Activated T-helper 1 cell treated with Interleukin-2 at 50 U/mL for 16 hours (primary cell): ENCODE measurements at regions not wholly inside any gene's neighbourhood (a gene's known extent, or its start where the extent isn't known, plus 50 kb on each side); places are given as distances from the start of the nearest gene placed in this dataset.

Experiments used
- DNase-seq: peaks from one replicate; pipeline ENCODE4 v3.0.0-alpha.2; 2020; ENCODE audit warnings: low read depth

DNA sequence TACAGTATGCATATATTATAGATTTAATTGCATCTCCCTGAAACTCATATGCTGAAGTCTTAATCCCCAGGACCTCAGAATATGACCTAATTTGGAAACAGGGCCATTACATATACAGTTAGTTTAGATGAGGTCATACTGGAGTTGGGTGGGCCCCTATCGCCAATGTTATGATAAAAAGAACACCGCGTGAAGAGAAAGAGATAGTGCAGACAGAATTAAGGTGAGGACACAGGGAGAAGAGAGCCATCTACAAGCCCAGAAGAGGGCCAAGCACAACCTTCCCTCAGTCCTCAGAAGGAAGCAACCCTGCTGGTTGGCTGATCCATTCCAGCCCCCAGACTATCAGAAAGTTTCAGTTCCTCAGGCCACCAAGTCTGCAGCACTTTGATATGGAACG lies 311.9 kb upstream of the RAB6C start:
- DNase-seq: no peak

DNA sequence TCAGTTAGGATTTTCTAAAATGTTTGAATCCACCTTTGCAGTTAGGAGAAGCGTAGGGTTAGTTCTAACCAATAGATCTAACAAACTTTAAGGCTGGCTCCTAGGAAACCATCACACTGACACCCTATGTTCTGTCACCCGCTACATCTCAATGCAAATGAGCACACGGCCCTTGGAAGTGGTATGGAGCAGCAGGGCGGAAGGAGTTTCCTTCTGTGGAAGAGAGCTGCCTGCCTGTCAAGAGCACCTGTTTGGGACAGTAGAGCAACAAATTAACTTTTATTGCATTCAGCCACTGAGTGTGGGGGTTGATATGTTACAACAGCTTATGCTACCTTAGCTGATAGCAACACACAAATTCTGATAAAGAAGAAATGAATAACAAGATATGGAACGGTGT lies 306.9 kb upstream of the RAB6C start:
- DNase-seq: no peak

DNA sequence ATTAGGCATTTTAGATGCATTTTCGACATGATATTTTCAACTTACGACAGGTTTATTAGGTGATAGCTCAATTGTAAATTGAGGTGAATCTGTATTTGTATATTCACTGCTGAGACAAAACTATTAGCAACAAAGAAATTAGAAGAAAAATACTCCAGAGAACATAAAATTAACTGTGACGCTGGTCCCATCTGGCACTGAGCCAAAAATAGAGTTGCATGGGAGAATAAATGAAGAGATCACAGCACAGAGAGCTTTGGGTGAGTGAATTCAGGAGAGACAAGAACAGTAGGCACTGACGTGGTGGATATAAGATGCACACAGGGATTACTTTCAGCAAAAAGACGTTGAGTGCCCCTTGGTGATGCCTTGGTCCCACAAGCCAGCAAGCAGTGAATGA lies 306.2 kb upstream of the RAB6C start:
- DNase-seq: no peak

- DNase-seq: no peak
Observed at GRCh38 chr2:129673847-129674711, 305.4 kb upstream of the RAB6C start.

- DNase-seq: no peak
Observed at GRCh38 chr2:129678751-129679150, 300.7 kb upstream of the RAB6C start.

- no peak for DNase-seq
Observed at GRCh38 chr2:129681788-129682187, 297.7 kb upstream of the RAB6C start.

GRCh38 chr2:129689653-129690448 lies 289.6 kb upstream of the RAB6C start:
- DNase-seq: no peak

- no peak for DNase-seq
Observed at GRCh38 chr2:129695496-129695895, 284.0 kb upstream of the RAB6C start.

DNA sequence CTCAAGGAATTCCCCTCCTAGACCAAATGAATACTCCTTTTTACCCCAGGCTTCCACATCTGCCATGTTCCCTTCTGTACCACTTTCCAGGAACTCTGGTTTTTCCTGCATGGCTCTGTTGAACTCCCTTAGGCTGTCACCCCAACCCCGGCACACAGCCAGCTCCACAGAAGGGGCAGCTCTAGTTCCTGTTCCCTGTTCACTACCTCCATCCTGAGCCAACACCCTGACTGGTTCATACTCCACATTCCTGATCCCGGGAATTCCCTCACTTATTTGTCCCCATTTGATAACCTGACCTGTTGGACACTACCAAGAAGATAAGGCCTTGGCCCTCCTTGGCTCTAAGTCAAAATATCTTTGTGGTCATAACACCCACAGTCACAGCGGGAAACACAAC lies 280.9 kb upstream of the RAB6C start:
- no peak for DNase-seq

GRCh38 chr2:129699781-129700573 lies 279.5 kb upstream of the RAB6C start:
- no peak for DNase-seq

DNA sequence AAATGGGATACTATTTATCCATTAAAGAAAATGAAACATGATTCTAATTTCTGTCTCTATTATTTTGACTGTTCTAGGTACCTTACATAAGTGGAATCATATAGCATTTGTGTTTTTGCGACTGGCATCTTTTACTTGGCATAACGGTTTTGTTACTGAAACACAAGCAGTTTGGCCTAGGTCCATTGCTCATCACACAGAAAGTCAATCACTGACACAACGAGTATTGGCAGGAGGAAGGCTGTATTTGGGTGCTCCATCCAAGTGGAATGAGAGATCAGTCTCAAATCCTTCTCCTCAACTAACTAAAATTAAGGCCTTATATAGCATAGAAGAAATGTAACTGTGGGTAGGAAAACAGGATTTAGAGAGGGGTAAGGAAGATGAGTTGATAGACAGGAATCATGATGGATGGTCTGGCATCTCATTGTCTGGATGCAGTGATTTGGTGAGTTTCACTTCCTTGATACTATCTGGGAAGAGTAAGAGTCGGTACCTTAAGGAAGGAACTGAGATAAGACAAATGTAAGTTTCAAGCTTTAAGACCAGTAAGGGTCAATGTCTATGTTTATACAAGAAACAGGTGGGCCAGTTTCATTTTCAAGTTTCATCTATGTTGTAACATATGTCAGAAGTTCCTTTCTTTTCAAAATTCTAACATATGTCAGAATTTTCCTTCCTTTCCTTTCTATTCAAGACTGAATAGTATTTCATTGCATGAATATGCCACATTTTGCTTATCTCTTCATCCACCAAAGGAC lies 276.9 kb upstream of the RAB6C start:
- no peak for DNase-seq

- no peak for DNase-seq
Observed at GRCh38 chr2:129705085-129705484, 274.4 kb upstream of the RAB6C start.

- DNase-seq: no peak
Observed at GRCh38 chr2:129707800-129708199, 271.7 kb upstream of the RAB6C start.

DNA sequence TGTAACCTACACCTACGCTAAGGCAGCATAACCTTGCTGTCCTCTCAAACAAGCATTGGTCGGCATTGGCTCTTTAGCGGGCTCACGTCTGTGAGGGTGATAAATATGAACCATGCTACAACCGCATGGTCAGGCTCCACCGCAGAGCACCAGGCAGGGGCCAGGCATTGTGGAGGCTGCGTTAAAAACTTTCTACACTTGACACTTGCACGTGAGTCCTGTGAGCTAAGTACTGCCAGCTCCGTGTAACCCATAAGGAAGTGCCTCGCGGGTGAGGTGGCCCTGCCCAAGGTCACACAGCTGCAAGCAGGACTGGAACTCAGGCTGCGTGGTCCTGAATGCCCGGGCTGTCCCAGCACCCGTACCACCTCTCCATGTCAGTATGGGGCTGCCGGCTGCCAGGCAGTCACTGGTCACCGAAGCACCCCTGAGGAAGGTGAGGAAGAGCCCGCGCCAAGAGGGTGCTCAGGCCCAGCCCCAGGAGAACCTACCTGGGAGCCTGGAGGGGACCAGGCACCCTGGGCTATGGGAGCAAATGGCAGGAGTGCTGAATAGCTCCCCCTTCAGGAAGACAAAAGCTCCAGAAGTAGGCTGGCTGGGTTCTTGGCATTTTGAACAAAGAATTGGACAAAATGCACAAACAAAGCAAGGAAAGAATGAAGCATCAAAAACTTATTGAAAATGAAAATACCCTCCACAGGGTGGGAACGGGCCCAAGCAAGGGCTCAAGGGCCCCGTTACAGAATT lies 271.1 kb upstream of the RAB6C start:
- DNase-seq: no peak

DNA sequence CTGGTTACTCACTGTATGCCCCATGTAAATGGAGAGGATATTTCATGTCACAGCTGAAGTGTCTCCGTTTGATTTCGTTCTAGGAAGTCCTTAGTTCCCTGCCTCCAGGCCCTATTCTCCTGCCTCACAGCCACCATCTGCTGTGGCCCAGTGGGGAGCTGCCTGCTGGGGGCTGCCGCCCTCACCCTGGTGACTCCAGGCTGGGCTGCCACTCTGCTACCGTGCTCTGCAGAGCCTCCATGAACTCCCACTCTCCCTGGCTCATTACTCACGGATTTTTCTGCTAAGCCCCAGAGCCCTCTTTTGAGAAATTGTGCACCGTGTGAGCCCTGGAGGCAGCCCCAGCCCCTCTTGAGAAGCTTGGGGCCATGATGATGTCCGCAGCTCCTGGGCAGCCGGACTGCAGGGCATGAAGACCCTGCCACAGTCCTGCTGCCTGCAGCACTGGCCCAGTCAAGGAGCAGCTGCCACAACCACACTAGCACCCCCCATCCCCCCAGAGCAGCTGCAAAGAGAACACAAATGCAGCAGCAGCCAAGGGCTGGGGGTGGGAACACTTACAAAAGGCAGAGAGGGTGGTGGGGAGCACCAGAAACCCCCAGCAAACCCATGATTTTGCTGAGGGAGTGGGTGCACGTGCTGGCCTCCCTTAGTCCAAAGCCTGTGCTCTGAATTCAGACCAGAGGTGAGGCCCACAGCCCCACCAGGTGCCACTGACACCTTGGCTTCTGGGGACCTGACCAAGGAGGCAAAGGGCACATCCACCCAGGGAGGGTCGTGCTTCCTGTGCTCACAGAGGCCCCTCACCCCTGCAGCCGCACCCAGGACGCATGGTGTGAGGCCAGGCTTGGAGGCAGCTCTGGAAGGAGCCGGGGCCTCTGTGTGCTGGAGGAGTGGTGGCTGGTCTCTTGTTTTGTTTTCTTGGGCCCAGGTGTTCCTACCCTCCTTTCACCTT lies 270.2 kb upstream of the RAB6C start:
- DNase-seq: no peak

- no peak for DNase-seq
Observed at GRCh38 chr2:129709956-129710598, 269.4 kb upstream of the RAB6C start.

DNA sequence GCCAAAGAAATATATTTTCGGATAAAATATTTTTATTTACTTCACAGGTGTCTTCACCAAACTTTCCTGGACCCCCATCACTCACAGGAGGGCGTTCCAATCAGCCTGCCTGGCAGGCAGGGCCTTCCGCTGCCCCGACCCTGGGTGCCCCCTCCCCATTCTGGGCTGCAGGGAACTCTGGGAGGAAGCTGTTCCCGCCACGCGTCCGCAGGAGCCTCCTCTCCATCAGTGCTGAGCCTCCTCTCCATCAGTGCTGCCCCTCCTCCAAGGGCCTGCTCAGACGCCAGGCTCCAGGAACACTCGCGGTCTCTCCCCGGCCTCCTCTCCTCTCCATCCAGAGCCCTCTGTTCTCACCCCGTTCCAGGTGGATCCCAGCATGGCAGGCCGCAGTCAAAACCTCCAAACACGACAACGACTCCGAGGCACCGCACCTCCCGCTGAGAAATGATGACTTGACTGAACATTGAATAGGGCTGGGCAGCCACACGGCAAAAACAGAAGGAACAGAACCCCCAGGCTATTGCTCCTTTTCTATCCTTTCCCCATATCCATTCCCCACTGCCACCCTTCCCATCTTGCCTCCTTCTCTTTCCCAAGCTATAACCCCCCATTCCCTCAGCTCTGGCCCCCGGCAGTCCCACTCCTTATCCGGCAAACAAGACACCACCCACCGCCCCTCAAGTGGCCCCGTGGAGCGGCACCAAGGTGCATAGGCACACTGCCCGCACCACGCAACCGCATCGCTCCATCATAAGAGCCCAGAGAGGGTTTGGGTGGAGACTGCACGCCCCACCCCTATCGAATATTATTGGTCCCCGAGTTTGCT lies 268.6 kb upstream of the RAB6C start:
- no peak for DNase-seq
